ENCODE measurements at regions not wholly inside any gene's neighbourhood (a gene's known extent, or its start where the extent isn't known, plus 50 kb on each side); places are given as distances from the start of the nearest gene placed in this dataset.

DNA sequence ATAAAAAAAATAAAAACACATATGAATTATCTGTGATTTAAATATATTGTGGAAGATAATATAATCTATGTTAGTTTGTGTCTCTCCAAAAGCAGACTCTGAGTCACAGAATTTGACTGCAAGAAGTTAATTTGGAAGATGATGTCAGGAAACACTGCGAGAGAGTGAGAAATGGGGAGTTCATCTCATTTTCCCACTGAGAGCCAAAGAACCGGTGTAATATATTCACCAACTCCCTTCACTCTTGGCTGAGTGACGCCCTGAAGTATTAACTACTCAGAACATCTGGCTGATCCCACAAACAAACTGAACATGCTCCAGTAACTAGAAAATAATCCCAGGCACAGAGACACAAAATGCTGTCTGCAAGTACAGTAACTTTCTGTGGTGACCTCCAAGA lies 345.8 kb upstream of the SPANXN1 start:
- Histone ChIP-seq H3K79me1 (ENCODE audit: insufficient read depth, low read depth, low read length, poor library complexity, severe bottlenecking) (no peaks in the 10 kb centered on the region), H3K23me2 (ENCODE audit: insufficient read length, low read depth, low read length, poor library complexity, severe bottlenecking) (no peaks in the 10 kb centered on the region), H3K4ac (ENCODE audit: low read depth, low read length) (no peak overlapping the region), H2BK12ac (ENCODE audit: insufficient read length, low read depth, low read length) (no peak overlapping the region), H4K91ac (ENCODE audit: insufficient read length, low read depth, low read length) (no peak overlapping the region), H2BK120ac (ENCODE audit: low read depth, low read length, poor library complexity, severe bottlenecking) (no peak overlapping the region), H3K27me3 (ENCODE audit: insufficient read depth, low read length) (no peaks in the 10 kb centered on the region), H3K4me2 (ENCODE audit: insufficient read depth, insufficient read length, low read length) (no peak overlapping the region), H2BK5ac (ENCODE audit: insufficient read length, low read length) (no peak overlapping the region), H3T11ph (ENCODE audit: low read length) (no peak overlapping the region), H2AK5ac (ENCODE audit: insufficient read length, low read length) (no peak overlapping the region), H2BK15ac (ENCODE audit: low read depth, low read length) (no peak overlapping the region), H4K5ac (ENCODE audit: insufficient read length, low read depth, low read length) (no peak overlapping the region), H3K14ac (ENCODE audit: insufficient read depth, low read length) (no peak overlapping the region), H3K23ac (ENCODE audit: insufficient read length, low read depth, low read length) (no peak overlapping the region), H2BK20ac (ENCODE audit: low read depth, low read length, poor library complexity, severe bottlenecking) (no peak overlapping the region), H3K27ac (ENCODE audit: insufficient read length, low read depth, low read length) (no peak overlapping the region), H4K20me1 (ENCODE audit: control insufficient read depth, insufficient read depth, insufficient read length) (no peaks in the 10 kb centered on the region), H3K4me1 (ENCODE audit: insufficient read depth, low read length) (no peaks in the 10 kb centered on the region), H3K56ac (ENCODE audit: insufficient read length, low read depth, low read length) (no peak overlapping the region), H2AFZ (ENCODE audit: low read length) (no peak overlapping the region), H3K79me2 (ENCODE audit: insufficient read depth, low read length) (no peaks in the 10 kb centered on the region), H4K8ac (replicated peaks; ENCODE audit: insufficient read length, low read depth, low read length) (no peak overlapping the region), H3K9ac (ENCODE audit: extremely low read depth, insufficient read length, low read length) (no peak overlapping the region), H3K9me3 (ENCODE audit: control insufficient read depth, low read depth, low read length) (peaks cover 18% of the 10 kb centered on the region), H3K18ac (ENCODE audit: insufficient read length, low read depth, low read length) (no peak overlapping the region)
- Mint-ChIP-seq H3K27ac (no peak overlapping the region), H3K4me3 (no peak overlapping the region), H3K9me3 (peaks cover 36 to 45% of the 10 kb centered on the region in 2 experiments), H3K4me1 (peaks cover 0 to under 1% of the 10 kb centered on the region in 2 experiments; a peak in 1 of 4 replicates), H3K27me3 (ENCODE audit: low read depth) (no peaks in the 10 kb centered on the region), H3K36me3 (ENCODE audit: insufficient read depth in 1 of 3, low read depth in 3 of 3) (peaks cover 0 to 3% (median 0%) of the 10 kb centered on the region in 3 experiments; a peak in 5 of 7 replicates)
- DNase-seq = no peak
- WGBS (ENCODE audit: extremely low coverage, insufficient read length, low lambda C conversion rate) = no CpG with 5 or more reads among the region's 3 CpGs
- TF ChIP-seq CTCF (conservative IDR thresholded peaks at IDR 0.05) = no peak

All from H9 (cell line).